Esophagus squamous epithelium (tissue), 4 donors: ENCODE measurements at regions not wholly inside any gene's neighbourhood (a gene's known extent, or its start where the extent isn't known, plus 50 kb on each side); places are given as distances from the start of the nearest gene placed in this dataset.

Experiments used
- CTCF ChIP-seq, 6 experiments: fragments of 450-650 bp in 4 of 6; fragments of 200-600 bp in 2 of 6; sonication (generic) in 2 of 6; IDR thresholded peaks; one replicate each; pipeline ENCODE4 v1.5.1; 2016 to 2019; ENCODE audit warnings: antibody characterized with exemption in 6 of 6, mild to moderate bottlenecking in 4 of 6, moderate library complexity in 4 of 6
- POLR2A ChIP-seq, 4 donors: fragments of 450-650 bp; IDR thresholded peaks; one replicate each; pipeline ENCODE4 v1.6.1; 2017; ENCODE audit warnings: antibody characterized with exemption in 4 of 4, mild to moderate bottlenecking in 4 of 4, moderate library complexity in 3 of 4

GRCh38 chr15:62846805-62847495, 195.6 kb upstream of the TPM1 start:
- TF ChIP-seq POLR2A (IDR thresholded peaks at IDR 0.05) (no peak), CTCF (IDR thresholded peaks at IDR 0.05) (no peak)
